ENCODE measurements at regions not wholly inside any gene's neighbourhood (a gene's known extent, or its start where the extent isn't known, plus 50 kb on each side); places are given as distances from the start of the nearest gene placed in this dataset.

- TF ChIP-seq ARNTL (CRISPR knock-in tag; IDR thresholded peaks at IDR 0.05; ENCODE audit: borderline replicate concordance, low read depth) (no peak), TCF4 (CRISPR knock-in tag; IDR thresholded peaks at IDR 0.05; ENCODE audit: borderline replicate concordance) (no peak), RARB (CRISPR knock-in tag; IDR thresholded peaks at IDR 0.05) (no peak), ISL1 (CRISPR knock-in tag; IDR thresholded peaks at IDR 0.05) (no peak), BACH2 (CRISPR knock-in tag; IDR thresholded peaks at IDR 0.05; ENCODE audit: borderline replicate concordance) (no peak)
- TF ChIP-seq, protein P1, sequence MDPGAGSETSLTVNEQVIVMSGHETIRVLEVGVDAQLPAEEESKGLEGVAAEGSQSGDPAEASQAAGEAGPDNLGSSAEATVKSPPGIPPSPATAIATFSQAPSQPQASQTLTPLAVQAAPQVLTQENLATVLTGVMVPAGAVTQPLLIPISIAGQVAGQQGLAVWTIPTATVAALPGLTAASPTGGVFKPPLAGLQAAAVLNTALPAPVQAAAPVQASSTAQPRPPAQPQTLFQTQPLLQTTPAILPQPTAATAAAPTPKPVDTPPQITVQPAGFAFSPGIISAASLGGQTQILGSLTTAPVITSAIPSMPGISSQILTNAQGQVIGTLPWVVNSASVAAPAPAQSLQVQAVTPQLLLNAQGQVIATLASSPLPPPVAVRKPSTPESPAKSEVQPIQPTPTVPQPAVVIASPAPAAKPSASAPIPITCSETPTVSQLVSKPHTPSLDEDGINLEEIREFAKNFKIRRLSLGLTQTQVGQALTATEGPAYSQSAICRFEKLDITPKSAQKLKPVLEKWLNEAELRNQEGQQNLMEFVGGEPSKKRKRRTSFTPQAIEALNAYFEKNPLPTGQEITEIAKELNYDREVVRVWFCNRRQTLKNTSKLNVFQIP (CRISPR knock-in tag; IDR thresholded peaks at IDR 0.05; ENCODE audit: borderline replicate concordance, low read depth), result no peak
These were observed 269.5 kb upstream of the SESN3 start for GRCh38 chr11:95500466-95500865.

Measured in SK-N-SH treated with all-trans-retinoic acid at 6 μM for 48 hours (cell line).